ENCODE measurements at regions not wholly inside any gene's neighbourhood (a gene's known extent, or its start where the extent isn't known, plus 50 kb on each side); places are given as distances from the start of the nearest gene placed in this dataset.

GRCh38 chr12:68559984-68560850 is 50.5 kb upstream of the RAP1B start:
- no peak for TF ChIP-seq CTCF (IDR thresholded peaks at IDR 0.05; ENCODE audit: low read depth, low read length)
- DNase-seq (ENCODE audit: extremely low read depth, low read depth): no peak

DNA sequence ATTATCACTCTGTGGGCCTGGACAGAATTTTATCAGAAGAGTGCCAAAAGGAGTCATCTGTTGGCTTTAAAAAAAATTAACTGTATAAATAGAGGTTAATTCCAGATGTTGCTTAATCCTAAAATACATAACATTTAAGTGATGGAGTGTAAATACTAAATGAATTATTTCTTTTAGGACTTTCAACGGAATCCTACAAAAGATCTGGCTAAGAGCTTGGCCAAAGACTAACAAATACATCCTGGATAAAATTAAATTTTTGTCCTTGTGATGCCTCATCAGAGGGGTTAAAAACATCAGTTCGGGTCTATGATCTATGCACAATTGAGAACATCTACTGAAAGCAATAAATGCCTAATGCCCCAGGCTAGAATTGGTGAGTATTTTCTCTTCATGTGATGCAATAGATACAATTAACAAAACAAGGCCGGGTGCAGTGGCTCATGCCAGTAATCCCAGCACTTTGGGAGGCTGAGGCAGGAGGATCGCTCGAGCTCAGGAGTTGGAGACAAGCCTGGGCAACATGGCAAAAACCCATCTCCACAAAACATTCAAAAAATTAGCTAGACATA is 49.8 kb upstream of the RAP1B start:
- TF ChIP-seq CTCF (IDR thresholded peaks at IDR 0.05; ENCODE audit: low read depth, low read length): no peak
- no peak for DNase-seq (ENCODE audit: extremely low read depth, low read depth)
